HG03571 (cell line): ENCODE measurements at regions not wholly inside any gene's neighbourhood (a gene's known extent, or its start where the extent isn't known, plus 50 kb on each side); places are given as distances from the start of the nearest gene placed in this dataset.
"Not testable (repeated sequence)": the region's sequence is repeated elsewhere in the genome, so short reads cannot be mapped to it uniquely, and the experiment has no call there.

ENCODE experiments used
- ATAC-seq: cut with Tn5 transposase; IDR thresholded peaks from one replicate; pipeline ENCODE4 v1.9.1; 2021; ENCODE audit not compliant: unreplicated experiment

DNA sequence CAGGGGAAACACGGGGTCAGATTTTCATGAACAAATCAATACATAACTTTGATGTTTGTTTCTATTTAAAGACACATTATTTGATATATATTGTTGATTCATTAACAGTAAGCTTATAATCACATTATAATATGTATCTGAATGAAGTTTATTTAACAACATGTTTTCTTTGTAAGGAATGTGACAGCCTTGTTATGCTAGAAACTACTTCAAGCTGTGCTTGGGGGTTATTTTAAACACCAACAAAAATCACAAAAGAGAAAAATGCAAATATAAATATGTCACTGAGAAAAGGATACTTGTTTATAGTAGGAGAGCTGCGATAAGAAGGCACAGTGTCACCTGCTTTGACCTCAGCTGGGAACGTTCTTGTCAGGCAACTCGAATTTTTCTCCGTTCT lies 354.6 kb upstream of the AGA start:
- no peak for ATAC-seq

GRCh38 chr4:177798161-177798560 lies 355.9 kb upstream of the AGA start:
- no peak for ATAC-seq

DNA sequence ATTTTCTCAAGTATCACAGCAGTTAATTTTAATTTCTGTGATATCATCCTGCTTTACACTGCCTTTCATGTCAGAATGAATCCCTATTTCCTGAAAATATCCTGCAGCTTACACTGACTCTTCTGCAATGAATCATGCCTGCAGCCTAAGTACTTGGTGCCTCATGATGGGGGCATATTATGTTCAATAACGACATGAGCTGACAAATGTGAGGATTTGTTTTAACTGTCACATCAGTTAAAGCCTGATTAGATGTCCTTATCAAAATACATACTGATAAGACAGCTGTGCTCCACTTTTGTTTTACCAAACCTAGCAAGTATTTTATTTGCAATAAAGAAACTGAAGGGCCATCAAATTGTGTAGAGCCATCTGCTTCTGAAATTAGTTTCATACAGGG lies 359.9 kb upstream of the AGA start:
- no peak for ATAC-seq

- ATAC-seq, result no peak
Observed at GRCh38 chr4:177802661-177803060, 360.4 kb upstream of the AGA start.

DNA sequence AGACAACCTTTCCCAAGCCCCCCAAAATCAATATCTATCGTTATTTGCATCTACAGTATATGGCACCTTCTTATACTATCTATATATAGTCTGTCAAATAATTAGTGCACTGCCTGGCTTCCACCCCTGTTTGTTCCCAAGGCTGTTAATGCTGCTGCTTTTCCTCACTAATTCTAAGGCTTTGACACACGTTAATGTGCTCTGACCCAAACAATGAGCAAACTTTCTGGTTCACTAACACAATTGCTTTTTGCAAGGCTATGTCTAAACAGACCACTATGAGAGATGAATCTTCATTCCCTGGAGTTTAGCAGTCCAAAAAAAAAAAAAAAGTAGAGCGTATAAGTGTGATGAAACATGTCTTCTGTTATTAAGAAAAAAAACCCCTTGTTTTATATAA lies 360.9 kb upstream of the AGA start:
- no peak for ATAC-seq

DNA sequence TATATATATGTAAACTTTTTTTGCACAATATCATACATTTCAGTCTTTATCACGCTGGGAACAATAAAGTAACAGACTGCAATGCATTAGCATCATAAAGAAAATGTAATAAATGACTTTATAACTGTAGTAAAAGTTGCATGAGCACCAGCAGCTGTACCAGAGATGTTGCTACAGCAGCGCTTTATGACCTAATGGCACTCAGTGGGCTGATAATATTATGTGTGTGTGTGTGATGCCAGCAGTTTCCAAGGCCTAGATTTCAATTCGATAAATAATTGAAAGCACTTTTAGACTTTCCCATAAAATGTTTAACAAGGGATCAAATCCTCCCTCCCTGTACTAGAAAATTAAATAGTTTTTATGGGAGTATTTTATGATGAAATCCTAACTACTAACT lies 367.6 kb upstream of the AGA start:
- no peak for ATAC-seq

- ATAC-seq, result no peak
Observed at GRCh38 chr4:177810220-177810619, 368.0 kb upstream of the AGA start.

DNA sequence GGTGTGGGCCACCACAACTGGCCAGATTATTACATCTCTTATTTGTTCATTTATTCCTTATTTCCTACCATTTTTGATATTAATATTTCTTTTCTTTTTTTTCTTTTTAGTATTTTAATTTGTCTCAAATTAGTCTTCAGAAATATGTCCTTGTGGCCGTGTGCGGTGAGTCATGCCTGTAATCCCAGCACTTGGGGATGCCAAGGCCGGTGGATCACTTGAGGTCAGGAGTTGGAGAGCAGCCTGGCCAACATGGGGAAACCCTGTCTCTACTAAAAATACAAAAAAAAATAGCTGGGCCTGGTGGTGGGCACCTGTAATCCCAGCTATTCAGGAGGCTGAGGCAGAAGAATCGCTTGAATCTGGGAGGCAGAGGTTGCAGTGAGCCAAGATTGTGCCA lies 376.2 kb upstream of the AGA start:
- not testable (repeated sequence) for ATAC-seq

DNA sequence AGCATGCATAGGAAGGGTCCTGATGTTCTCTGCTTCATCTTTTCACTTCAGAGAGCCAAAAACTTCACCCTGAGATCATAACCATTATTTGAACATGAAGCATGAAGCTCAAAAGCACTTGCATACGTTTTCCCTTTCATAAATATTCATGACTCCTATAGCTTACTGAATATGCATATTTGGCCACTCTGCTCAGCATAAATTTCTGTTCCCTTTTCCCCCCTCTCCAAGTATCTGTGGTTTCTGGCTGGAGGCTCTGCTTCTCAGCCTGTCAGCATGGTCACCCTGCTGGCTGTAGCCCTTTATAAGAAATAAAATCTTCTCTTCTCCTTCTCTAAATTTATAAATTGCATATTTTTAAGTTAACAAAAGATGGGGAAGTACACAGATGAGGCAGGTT lies 384.7 kb upstream of the AGA start:
- ATAC-seq, result no peak

DNA sequence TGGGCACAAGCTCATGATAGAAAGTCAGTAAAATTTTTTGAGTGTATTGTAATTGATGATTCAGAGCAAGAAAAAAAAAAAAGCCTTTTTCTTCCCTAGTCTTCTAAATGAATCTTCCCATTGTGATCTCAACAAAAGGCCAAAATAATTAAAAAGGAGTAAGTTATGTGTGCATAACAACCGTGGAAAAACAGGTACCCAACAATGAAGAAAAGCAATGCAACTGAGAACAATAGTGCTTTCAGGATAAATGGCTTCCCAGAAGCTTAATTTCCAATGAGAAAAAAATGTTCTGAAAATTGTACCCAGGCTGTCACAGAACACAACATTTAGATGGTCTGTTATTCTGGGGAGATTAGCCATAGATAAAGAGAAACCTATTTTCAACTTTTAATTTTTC lies 399.0 kb upstream of the AGA start:
- no peak for ATAC-seq

DNA sequence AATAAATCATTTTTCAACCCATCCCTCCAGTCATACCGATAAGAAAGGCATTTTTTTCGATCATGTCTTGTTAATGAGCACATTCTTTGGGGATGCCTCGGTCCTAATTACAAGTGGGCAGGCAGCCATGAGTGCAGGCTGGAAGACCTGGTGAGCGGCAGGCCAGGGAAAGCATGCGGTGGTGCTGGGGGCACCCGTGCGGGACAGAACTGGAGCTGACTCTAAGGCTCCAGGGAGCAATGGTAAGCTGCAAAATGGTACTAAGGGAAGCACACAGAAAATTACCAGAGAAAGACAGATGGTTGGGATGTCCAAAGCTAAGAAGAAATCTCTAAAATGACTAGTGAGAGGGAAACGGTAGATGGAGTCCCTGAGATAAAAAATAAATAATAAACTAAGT lies 411.0 kb upstream of the AGA start:
- no peak for ATAC-seq

GRCh38 chr4:177855507-177856197 lies 413.4 kb upstream of the AGA start:
- no peak for ATAC-seq

GRCh38 chr4:177860171-177860570 lies 417.9 kb upstream of the AGA start:
- ATAC-seq, result no peak

- ATAC-seq, result no peak
Observed at GRCh38 chr4:177861551-177862094, 419.4 kb upstream of the AGA start.

GRCh38 chr4:177862541-177863176 lies 420.4 kb upstream of the AGA start:
- no peak for ATAC-seq

DNA sequence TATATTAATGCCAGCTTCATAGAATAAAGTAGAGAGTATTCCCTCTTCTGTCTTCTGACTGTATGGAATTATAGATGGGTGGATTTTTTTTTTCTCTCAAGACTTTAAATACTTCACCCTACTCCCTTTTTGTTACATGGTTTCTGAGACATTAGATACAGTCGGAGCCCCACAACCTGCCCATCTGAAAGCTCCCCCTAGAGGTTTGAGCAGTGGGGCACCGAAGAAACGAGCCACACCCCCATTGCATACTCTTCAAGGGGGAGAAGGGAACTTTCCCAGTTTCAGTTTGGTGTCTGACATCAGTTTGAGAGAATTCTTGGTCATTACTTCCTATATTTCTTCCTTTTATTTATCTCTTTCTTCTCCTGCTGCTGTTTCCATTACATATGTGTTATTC lies 437.6 kb upstream of the AGA start:
- ATAC-seq, result no peak

- ATAC-seq, result no peak
Observed at GRCh38 chr4:177895136-177895535, 452.9 kb upstream of the AGA start.

GRCh38 chr4:177901786-177902185 lies 459.5 kb upstream of the AGA start:
- no peak for ATAC-seq

GRCh38 chr4:177902386-177902785 lies 460.1 kb upstream of the AGA start:
- no peak for ATAC-seq

GRCh38 chr4:177907736-177908424 lies 465.6 kb upstream of the AGA start:
- no peak for ATAC-seq

DNA sequence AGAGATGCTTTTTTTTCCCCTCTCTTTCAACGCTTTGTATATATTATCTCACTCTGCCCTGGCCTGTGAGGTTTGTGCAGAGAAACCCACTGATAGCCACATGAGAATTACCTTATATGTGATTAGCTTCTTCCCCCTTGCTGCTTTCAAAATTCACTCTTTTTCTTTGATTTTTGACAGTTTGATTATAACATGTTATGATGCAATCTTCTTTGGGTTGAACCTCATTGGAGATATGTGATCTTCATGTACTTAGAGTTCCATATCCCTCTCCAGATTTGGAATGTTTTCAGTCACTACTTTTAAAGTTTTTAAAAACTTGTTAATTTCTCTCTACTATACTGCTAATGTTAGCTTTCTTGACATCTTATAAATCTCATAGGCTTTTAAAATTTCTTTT lies 479.5 kb upstream of the AGA start:
- no peak for ATAC-seq

GRCh38 chr4:177923888-177924287 lies 481.7 kb upstream of the AGA start:
- no peak for ATAC-seq
